Testis (tissue), 2 donors: ENCODE measurements at regions not wholly inside any gene's neighbourhood (a gene's known extent, or its start where the extent isn't known, plus 50 kb on each side); places are given as distances from the start of the nearest gene placed in this dataset.

Experiments used
- DNase-seq: peaks from one replicate; pipeline ENCODE4 v3.0.0-alpha.2; 2019
- H3K27ac ChIP-seq, 2 donors: fragments of 200-600 bp; sonication (generic); one replicate each; pipeline ENCODE4 v1.5.1; 2019
- H3K27me3 ChIP-seq: fragments of 200-600 bp; sonication (generic); one replicate; pipeline ENCODE4 v1.5.1; 2019
- H3K36me3 ChIP-seq: fragments of 200-600 bp; sonication (generic); one replicate; pipeline ENCODE4 v1.5.1; 2017; ENCODE audit warnings: low read depth; ENCODE audit errors: missing control alignments
- H3K4me1 ChIP-seq: fragments of 200-600 bp; sonication (generic); one replicate; pipeline ENCODE4 v1.5.1; 2019
- H3K4me3 ChIP-seq, 2 donors: fragments of 200-600 bp; sonication (generic); one replicate each; pipeline ENCODE4 v1.5.1; 2017 to 2019
- H3K9me3 ChIP-seq: fragments of 200-600 bp; sonication (generic); one replicate; pipeline ENCODE4 v1.5.1; 2017
- CTCF ChIP-seq, 3 experiments: fragments of 450-650 bp in 2 of 3; fragments of 200-600 bp in 1 of 3; sonication (generic) in 1 of 3; IDR thresholded peaks; one replicate each; pipeline ENCODE4 v1.5.1; 2016 to 2019; ENCODE audit warnings: antibody characterized with exemption in 3 of 3, mild to moderate bottlenecking in 2 of 3, moderate library complexity in 1 of 3
- POLR2A ChIP-seq: fragments of 450-650 bp; IDR thresholded peaks from one replicate; pipeline ENCODE4 v1.6.1; 2017; ENCODE audit warnings: antibody characterized with exemption, mild to moderate bottlenecking, moderate library complexity
- WGBS, 2 donors: methylation state at CpG; one replicate each; pipeline ENCODE4 v1.1.5; 2018; 5-methylcytosine and 5-hydroxymethylcytosine counted together
- intact Hi-C: fragments of 100-400 bp; cut with DNase I; formaldehyde crosslinking; loops from one replicate; pipeline ENCODE4 v1.15.1; 2023; ENCODE audit warnings: low total_unique reads

- H3K27ac ChIP-seq = no peak overlapping the region
- TF ChIP-seq CTCF (IDR thresholded peaks at IDR 0.05) (no peak), POLR2A (no peak)
- intact Hi-C loops = no loop called here
- H3K36me3 ChIP-seq = no peaks in the 10 kb centered on the region
- H3K4me1 ChIP-seq = no peaks in the 10 kb centered on the region
- WGBS, 2 donors = 89 to 91% methylated on average over 3 of the region's 3 CpGs
- no peaks in the 10 kb centered on the region for H3K9me3 ChIP-seq
- H3K27me3 ChIP-seq = no peaks in the 10 kb centered on the region
- no peak overlapping the region for H3K4me3 ChIP-seq
- DNase-seq = no peak
Observed at GRCh38 chr4:12260453-12260852, 831.8 kb upstream of the HS3ST1 start.

- intact Hi-C loops = no loop called here
- no peaks in the 10 kb centered on the region for H3K27me3 ChIP-seq
- DNase-seq = no peak
- no peaks in the 10 kb centered on the region for H3K36me3 ChIP-seq
- 36 to 48% methylated on average over 3 of the region's 3 CpGs for WGBS, 2 donors
- H3K27ac ChIP-seq = no peak overlapping the region
- no peak overlapping the region for H3K4me3 ChIP-seq
- TF ChIP-seq POLR2A (no peak), CTCF (IDR thresholded peaks at IDR 0.05) (no peak)
- no peaks in the 10 kb centered on the region for H3K9me3 ChIP-seq
- no peaks in the 10 kb centered on the region for H3K4me1 ChIP-seq
Observed at GRCh38 chr4:12244973-12245372, 816.3 kb upstream of the HS3ST1 start.

- no peaks in the 10 kb centered on the region for H3K27me3 ChIP-seq
- no peaks in the 10 kb centered on the region for H3K36me3 ChIP-seq
- H3K4me1 ChIP-seq = no peaks in the 10 kb centered on the region
- no peak for TF ChIP-seq POLR2A
- no peak for TF ChIP-seq CTCF (IDR thresholded peaks at IDR 0.05)
- intact Hi-C loops = no loop called here
- H3K9me3 ChIP-seq = no peaks in the 10 kb centered on the region
- WGBS, 2 donors = 36 to 62% methylated on average over 2 of the region's 2 CpGs
- no peak overlapping the region for H3K4me3 ChIP-seq
- no peak overlapping the region for H3K27ac ChIP-seq
- DNase-seq = no peak
Observed at GRCh38 chr4:12242354-12242753, 813.7 kb upstream of the HS3ST1 start.

- Histone ChIP-seq H3K27ac (no peak overlapping the region), H3K27me3 (no peaks in the 10 kb centered on the region), H3K4me1 (no peaks in the 10 kb centered on the region), H3K9me3 (no peaks in the 10 kb centered on the region), H3K4me3 (no peak overlapping the region), H3K36me3 (no peaks in the 10 kb centered on the region)
- intact Hi-C loops = no loop called here
- 61 to 67% methylated on average over 3 of the region's 3 CpGs for WGBS, 2 donors
- DNase-seq = no peak
- no peak for TF ChIP-seq POLR2A
- no peak for TF ChIP-seq CTCF (IDR thresholded peaks at IDR 0.05)
Observed at GRCh38 chr4:12239897-12240636, 811.4 kb upstream of the HS3ST1 start.

GRCh38 chr4:12231098-12231497 is 802.4 kb upstream of the HS3ST1 start:
- Histone ChIP-seq H3K9me3 (no peaks in the 10 kb centered on the region), H3K36me3 (no peaks in the 10 kb centered on the region), H3K27ac (no peak overlapping the region), H3K4me3 (no peak overlapping the region), H3K27me3 (no peaks in the 10 kb centered on the region), H3K4me1 (no peaks in the 10 kb centered on the region)
- 53 to 55% methylated on average over 6 of the region's 6 CpGs for WGBS, 2 donors
- DNase-seq = no peak
- no peak for TF ChIP-seq CTCF (IDR thresholded peaks at IDR 0.05)
- intact Hi-C loops = no loop called here
